LHCN-M2 (cell line): ENCODE measurements at regions not wholly inside any gene's neighbourhood (a gene's known extent, or its start where the extent isn't known, plus 50 kb on each side); places are given as distances from the start of the nearest gene placed in this dataset.

Experiments used
- DNase-seq: peaks from one replicate; pipeline ENCODE4 v3.0.0-alpha.2; 2012; ENCODE audit warnings: low read depth

- DNase-seq, result peak; percentile 41
These were observed 367.1 kb upstream of the PDGFD start for GRCh38 chr11:104531075-104531474.

GRCh38 chr11:104529906-104530305 is 366.0 kb upstream of the PDGFD start:
- peak; percentile 45 for DNase-seq

GRCh38 chr11:104529213-104529612 is 365.3 kb upstream of the PDGFD start:
- peak; percentile 79 for DNase-seq

DNA sequence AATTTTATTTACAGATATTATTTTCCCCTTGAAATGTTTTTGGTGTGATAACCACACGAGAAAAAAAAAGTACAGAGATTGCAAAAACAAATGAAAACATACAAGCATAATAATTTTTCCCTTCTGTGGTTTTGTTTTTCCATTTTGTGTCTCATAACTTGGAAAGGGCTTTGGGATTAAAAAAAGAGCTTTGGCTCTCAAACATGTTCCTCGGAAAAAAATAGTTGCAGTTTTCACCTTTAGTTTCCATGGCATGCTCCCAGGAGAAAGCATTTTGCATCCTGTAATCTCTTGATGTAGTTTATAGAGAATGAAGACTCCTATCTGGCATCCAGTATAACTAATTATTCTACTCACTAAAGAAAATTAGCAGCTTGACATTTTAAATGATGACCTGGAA is 362.1 kb upstream of the PDGFD start:
- DNase-seq, result no peak

GRCh38 chr11:104525416-104525815 is 361.5 kb upstream of the PDGFD start:
- no peak for DNase-seq

GRCh38 chr11:104524254-104524653 is 360.3 kb upstream of the PDGFD start:
- DNase-seq, result peak; percentile 32

- no peak for DNase-seq
These were observed 359.7 kb upstream of the PDGFD start for GRCh38 chr11:104523611-104524010.

GRCh38 chr11:104522650-104523049 is 358.7 kb upstream of the PDGFD start:
- DNase-seq, result peak; percentile 13

DNA sequence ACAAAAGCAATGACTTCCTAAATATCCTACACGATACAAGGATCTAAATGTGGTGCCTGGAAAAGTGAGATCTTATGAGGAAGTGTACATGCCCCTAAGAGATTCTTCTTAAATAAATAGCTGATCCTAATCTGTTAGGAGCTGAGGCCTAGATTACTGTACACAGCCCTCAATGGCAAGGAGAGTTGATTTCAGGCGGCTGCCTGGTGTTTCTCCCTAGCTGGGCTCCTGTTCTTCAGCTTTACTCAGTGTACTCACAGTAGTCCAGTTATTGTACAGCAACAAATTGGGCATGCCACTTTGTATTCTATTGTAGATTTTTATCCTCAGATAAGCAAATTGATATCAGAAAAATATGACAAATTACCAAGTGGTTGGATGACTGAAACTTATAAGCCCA is 358.2 kb upstream of the PDGFD start:
- no peak for DNase-seq

DNA sequence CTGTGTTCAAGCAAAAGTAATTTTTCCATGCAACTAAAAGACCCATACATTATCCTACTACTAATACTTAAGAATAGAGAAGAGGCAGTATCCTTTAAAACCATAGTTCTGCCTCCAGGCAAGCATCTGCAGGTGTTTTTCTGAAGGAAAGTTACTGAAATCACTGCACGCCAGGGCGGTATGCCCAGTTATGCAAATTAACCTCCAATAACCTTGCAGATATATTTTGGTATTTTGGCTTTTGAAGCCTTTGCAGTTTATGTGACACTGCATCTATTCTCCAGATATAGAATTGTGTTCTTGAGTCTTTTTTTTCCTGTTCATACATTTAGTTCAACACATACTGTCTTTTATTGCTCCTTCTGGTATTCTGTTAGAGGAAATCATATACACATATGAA is 346.2 kb upstream of the PDGFD start:
- no peak for DNase-seq

- DNase-seq, result no peak
These were observed 326.2 kb upstream of the PDGFD start for GRCh38 chr11:104490182-104490581.

GRCh38 chr11:104488561-104488960 is 324.6 kb upstream of the PDGFD start:
- DNase-seq, result no peak

DNA sequence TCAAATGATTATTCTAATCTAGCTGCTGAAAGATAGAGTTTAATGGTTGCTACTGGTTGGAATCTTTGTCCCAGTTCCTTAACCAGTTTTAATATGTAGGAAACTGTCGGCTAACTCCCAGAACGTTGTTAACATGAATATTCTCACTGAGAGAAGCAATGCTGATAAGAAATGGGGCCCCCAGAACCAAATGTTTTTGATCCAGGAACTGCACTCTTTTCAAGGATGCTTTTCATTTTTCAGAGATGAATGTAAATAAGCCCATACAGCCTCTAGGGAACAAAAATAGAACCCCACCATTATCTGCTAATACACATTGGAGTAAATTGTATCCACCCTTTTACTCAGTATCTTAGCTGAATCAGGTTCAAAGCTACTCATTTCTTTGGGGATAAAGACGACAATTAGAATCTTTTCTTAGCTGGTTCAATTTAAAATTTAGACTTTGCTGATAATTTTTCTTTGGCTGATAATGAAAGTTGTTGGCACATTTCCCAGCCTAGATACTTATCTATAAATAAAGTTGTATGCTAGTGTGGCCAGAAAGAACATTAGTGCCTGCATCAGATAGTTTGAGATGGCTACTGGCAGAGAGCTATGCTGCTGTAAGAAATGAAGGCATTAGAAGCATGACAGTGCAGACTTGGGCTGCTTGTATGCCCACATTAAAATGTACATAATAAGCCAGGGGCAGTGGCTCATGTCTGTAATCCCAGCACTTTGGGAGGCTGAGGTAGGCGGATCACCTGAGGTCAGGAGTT is 323.3 kb upstream of the PDGFD start:
- DNase-seq, result peak; percentile 12

DNA sequence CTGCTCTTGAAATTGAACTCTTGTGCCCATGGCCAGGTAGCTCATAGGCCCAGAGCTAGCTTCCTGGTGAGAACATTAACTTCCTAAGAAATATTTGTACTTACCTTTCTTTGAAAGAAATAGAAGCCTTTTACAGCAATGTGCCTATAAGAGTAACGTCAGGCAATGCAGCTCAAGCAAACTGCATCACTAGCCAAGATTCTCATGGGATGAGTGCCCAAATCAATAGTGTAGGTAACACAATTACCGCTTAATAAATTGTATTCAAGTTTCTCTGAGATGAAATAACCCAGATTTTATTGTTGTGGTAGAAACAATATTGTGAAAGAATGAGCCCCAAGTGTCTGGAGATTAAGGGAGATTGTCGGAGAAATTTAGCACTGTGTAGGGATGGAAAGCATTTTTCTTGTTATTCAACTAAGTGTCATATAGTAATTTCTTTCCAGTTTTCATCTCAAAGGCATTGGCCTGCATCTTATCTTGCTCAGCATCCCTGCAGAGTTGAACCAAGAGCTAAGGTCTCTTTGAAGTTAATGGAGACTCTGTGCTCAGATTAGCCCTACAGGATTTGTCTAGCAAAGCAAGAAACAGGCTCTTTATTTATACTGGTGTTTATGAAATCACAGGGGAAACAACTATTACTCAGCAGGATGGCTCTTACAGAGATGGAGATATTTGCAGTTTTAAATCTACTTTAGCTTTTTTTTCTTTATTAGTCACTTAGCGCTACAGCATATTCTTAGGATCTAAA is 321.0 kb upstream of the PDGFD start:
- DNase-seq, result peak; percentile 34

DNA sequence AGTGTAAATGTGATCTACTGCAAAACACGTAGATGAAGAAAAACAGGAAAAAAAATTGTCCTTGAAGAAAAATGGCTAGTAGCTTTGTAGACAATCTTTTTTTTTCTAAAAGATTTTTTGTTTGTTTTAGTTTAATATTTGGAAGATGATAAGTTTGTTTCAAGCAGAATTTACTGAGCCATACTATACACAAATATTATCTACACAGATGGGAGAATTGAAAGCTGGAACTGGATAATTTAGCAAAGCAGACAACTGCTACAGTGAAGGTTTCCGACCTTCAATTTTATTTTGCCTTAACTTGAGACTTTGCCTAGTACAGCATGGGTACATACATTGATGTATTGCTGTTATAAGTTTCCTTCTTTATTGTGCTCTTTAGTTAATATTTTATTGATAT is 313.0 kb upstream of the PDGFD start:
- no peak for DNase-seq

- DNase-seq, result no peak
These were observed 312.5 kb upstream of the PDGFD start for GRCh38 chr11:104476454-104476853.

DNA sequence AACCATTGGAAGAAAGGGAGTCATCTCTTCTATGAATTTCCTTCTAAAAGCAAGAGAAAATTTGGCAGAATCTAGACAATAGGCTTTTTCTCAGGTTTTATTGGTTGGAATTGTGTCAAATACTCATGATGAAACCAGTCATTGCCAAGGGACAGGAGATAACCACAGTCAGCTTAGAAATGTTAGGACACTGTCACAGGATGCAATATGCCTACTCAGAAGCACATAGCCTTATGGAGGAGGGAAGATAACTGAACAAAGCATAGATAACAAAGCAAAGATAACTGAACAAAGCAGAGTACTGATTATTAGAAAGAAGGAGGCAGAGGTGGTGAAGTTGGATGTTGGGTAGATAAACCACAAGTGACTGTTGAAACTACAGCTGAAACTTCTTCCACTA is 303.5 kb upstream of the PDGFD start:
- no peak for DNase-seq

GRCh38 chr11:104465321-104465720 is 301.4 kb upstream of the PDGFD start:
- no peak for DNase-seq

DNA sequence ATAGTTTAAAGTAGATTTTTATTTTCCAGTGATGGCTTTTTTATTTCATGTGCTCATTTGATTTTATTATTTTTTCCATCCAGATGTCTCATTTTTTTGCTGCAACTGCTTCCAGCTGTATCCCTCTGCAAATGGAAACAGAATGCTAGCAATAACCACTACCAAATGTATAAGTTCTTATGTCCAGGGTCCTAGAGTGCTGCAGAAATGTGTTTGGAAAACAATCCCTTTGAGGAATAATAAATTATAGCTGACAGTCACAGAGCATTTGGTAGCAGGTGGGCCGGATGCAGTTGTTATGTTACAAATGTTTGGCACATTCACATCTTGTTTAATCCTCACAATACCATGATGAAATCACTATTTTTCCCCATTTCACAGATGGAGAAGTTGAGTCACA is 300.7 kb upstream of the PDGFD start:
- DNase-seq, result peak; percentile 44

DNA sequence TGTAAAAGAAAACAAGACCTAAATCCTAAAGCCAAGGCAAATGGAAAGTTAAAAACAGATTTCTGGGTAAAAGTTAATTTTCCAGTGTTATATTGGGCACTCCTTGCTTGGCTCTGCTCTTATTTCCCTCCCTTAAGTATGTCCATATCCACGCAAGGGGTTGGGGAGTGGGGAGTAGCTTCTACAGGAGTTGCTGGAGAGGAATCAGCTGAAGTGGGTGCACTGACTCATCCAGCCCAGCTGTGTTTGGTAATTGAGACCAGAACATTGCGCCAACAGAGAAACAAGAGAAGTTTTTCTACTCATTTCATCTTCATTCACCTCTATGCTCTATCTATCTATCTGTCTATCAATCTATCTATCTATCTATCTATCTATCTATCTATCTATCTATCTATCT is 298.4 kb upstream of the PDGFD start:
- DNase-seq, result peak; percentile 82

GRCh38 chr11:104451197-104451893 is 287.4 kb upstream of the PDGFD start:
- DNase-seq, result no peak

DNA sequence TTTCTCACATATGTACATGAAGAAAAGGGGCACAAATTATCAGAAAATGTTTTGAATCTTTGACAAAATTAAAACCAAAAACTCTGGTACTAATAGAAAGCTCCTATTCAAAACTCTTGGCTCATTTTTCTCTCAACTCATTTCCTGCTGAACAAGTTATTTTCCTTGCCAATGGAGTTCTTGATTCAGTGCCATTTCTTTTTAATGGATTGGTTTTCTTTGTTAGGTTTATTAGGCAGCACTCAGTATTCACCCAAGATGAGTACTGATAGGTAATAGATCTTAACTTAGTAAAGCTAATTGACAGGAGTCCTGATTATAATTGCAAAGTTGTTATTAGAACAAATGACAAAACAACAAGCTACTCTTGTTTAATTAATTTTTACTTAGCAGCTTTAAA is 279.4 kb upstream of the PDGFD start:
- DNase-seq, result no peak

- DNase-seq, result no peak
These were observed 278.4 kb upstream of the PDGFD start for GRCh38 chr11:104442321-104442720.
